Parathyroid adenoma (tissue), 2 donors: ENCODE measurements at regions not wholly inside any gene's neighbourhood (a gene's known extent, or its start where the extent isn't known, plus 50 kb on each side); places are given as distances from the start of the nearest gene placed in this dataset.
"Not testable (repeated sequence)": the region's sequence is repeated elsewhere in the genome, so short reads cannot be mapped to it uniquely, and the experiment has no call there.

Experiments used
- H2AFZ ChIP-seq: fragments of 300-600 bp; sonication (generic); one replicate; pipeline ENCODE4 v1.7.0; 2017; ENCODE audit warnings: antibody characterized with exemption, mild to moderate bottlenecking
- H3K27ac ChIP-seq: fragments of 300-600 bp; sonication (generic); one replicate; pipeline ENCODE4 v1.7.0; 2017
- H3K27me3 ChIP-seq: fragments of 300-600 bp; sonication (generic); one replicate; pipeline ENCODE4 v1.7.0; 2017; ENCODE audit warnings: low read length; ENCODE audit not compliant: control insufficient read depth, insufficient read depth
- H3K36me3 ChIP-seq: fragments of 300-600 bp; sonication (generic); one replicate; pipeline ENCODE4 v1.7.0; 2017; ENCODE audit warnings: low read length; ENCODE audit not compliant: control insufficient read depth, insufficient read depth
- H3K4me1 ChIP-seq: fragments of 300-600 bp; sonication (generic); one replicate; pipeline ENCODE4 v1.7.0; 2017; ENCODE audit warnings: control low read depth
- H3K4me2 ChIP-seq: fragments of 300-600 bp; sonication (generic); one replicate; pipeline ENCODE4 v1.7.0; 2017; ENCODE audit warnings: low read length
- H3K4me3 ChIP-seq: fragments of 300-600 bp; sonication (generic); one replicate; pipeline ENCODE4 v1.7.0; 2017; ENCODE audit warnings: low read depth, low read length
- H3K79me2 ChIP-seq: fragments of 300-600 bp; sonication (generic); one replicate; pipeline ENCODE4 v1.7.0; 2017; ENCODE audit warnings: control low read depth
- H3K9ac ChIP-seq: fragments of 300-600 bp; sonication (generic); one replicate; pipeline ENCODE4 v1.7.0; 2017; ENCODE audit warnings: mild to moderate bottlenecking
- H3K9me3 ChIP-seq: fragments of 300-600 bp; sonication (generic); one replicate; pipeline ENCODE4 v1.7.0; 2017; ENCODE audit warnings: low read length; ENCODE audit not compliant: control insufficient read depth
- TF ChIP-seq, protein P1 (sequence below): fragments of 300-600 bp; sonication (generic); IDR thresholded peaks from one replicate; pipeline ENCODE4 v1.7.0; 2017; ENCODE audit warnings: antibody characterized with exemption, mild to moderate bottlenecking
- donor health status: primary hyperparathyroidism.

DNA sequence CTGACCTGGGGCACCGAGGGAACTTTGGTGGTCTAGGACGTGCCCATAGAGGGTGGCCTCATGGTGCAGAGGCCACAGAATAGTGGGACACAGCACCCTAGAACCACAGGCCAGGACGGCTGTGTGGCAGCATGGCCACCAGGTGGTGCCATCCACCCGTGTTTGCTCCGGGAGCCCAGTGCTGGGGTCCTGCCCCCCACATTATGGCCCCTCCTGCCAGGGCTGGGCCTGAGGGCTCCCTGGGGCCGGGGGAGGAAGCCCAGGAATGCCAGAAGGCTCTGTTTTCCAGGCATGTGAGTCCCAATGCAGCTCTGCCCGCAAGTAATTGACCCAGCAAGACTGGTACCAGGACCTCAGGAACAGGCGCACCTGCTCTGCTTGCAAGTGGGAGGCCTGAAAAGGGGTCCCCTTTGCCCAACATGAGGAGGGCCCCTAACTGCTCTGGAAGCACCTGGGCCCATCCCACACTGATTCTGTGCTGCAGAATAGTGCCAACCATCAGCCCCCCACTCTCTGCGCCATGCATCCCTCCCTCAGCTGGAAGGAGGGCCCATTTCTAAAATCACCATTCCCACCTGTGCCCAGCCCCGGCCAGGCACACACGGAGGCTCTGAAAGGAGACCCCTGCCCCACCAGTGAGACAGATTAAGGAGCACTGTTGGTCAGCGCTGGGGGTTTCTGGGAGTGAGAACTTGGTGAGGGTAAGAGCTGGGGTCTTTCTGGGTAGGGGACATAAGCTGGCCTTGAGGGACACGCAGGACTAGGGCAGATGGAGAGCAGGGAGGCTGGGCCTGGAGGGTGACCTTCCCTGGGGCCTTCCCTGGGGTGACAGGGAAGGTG is 174.4 kb downstream of the TBC1D2B start:
- TF ChIP-seq, protein P1, sequence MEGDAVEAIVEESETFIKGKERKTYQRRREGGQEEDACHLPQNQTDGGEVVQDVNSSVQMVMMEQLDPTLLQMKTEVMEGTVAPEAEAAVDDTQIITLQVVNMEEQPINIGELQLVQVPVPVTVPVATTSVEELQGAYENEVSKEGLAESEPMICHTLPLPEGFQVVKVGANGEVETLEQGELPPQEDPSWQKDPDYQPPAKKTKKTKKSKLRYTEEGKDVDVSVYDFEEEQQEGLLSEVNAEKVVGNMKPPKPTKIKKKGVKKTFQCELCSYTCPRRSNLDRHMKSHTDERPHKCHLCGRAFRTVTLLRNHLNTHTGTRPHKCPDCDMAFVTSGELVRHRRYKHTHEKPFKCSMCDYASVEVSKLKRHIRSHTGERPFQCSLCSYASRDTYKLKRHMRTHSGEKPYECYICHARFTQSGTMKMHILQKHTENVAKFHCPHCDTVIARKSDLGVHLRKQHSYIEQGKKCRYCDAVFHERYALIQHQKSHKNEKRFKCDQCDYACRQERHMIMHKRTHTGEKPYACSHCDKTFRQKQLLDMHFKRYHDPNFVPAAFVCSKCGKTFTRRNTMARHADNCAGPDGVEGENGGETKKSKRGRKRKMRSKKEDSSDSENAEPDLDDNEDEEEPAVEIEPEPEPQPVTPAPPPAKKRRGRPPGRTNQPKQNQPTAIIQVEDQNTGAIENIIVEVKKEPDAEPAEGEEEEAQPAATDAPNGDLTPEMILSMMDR: peak; percentile 29
- H3K27me3 ChIP-seq, H3K4me3 ChIP-seq, H2AFZ ChIP-seq, H3K36me3 ChIP-seq, H3K4me1 ChIP-seq, H3K9ac ChIP-seq, H3K4me2 ChIP-seq, H3K79me2 ChIP-seq, H3K9me3 ChIP-seq, H3K27ac ChIP-seq: not testable (repeated sequence)

DNA sequence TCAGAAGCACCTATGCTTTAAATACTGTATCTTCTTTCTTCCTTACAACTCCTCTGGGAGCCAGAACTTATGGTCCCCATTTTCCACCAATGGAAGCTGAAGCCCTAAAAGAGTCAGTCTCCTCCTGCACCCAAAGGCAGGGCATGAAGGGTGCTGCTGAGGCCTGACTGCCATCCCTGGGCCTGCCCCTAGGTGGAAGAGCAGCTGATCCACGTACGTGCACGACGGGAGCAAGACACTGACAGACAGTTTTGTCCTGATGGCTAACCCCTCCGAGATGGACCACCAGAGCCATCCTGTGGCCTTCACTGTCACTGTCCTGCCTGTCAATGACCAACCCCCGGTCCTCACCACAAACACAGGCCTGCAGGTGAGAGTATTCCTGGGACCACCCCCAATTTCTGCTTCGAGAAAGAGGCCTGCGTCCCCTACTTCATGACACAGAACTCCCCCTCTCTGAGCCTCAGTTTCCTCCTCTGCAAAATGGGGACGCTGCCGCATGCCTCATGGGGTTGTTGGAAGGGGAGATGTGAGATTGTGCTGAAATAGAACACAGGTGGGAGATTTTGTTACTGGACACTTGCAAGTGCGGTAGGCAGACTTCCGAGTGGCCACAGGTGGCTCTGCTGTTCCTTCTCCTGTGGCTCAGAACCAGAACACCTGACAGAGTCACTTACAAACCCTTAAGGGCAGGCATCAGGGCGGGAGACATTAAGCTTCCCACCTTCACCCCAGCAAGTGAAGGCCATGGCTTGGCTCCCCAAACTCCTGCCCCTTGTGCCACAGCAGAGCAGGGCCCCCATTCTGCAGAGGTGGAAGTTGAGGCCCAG is 175.4 kb downstream of the TBC1D2B start:
- Histone ChIP-seq H3K4me2 (no peak overlapping the region), H3K9me3 (no peaks in the 10 kb centered on the region), H3K36me3 (no peaks in the 10 kb centered on the region), H3K4me1 (no peaks in the 10 kb centered on the region), H3K27ac (no peak overlapping the region), H3K9ac (no peak overlapping the region), H2AFZ (no peak overlapping the region), H3K4me3 (no peak overlapping the region), H3K79me2 (no peaks in the 10 kb centered on the region), H3K27me3 (no peaks in the 10 kb centered on the region)
- TF ChIP-seq, protein P1: no peak

DNA sequence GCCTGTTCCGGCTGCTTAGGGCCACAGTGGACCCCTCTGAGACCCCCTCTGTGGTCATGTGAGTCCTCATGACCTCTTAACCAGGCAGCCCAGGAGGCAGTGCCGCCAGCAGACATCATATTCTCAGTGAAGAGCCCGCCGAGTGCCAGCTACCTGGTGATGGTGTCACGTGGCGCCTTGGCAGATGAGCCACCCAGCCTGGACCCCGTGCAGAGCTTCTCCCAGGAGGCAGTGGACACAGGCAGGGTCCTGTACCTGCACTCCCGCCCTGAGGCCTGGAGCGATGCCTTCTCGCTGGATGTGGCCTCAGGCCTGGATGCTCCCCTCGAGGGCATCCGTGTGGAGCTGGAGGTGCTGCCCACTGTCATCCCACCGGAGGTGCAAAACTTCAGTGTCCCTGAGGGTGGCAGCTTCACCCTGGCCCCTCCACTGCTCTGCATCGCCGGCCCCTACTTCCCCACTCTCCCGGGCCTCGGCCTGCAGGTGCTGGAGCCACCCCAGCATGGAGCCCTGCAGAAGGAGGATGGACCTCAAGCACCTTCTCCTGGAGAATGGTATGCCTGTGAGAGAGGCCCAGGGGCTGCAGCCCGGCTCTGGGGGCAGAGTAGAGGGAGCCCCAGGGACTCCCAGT is 176.1 kb downstream of the TBC1D2B start:
- H3K79me2 ChIP-seq: no peaks in the 10 kb centered on the region
- H3K27ac ChIP-seq: no peak overlapping the region
- TF ChIP-seq, protein P1: no peak
- no peaks in the 10 kb centered on the region for H3K9me3 ChIP-seq
- H3K4me3 ChIP-seq: no peak overlapping the region
- no peak overlapping the region for H3K9ac ChIP-seq
- no peaks in the 10 kb centered on the region for H3K27me3 ChIP-seq
- H3K36me3 ChIP-seq: no peaks in the 10 kb centered on the region
- no peak overlapping the region for H2AFZ ChIP-seq
- H3K4me1 ChIP-seq: no peaks in the 10 kb centered on the region
- H3K4me2 ChIP-seq: no peak overlapping the region

DNA sequence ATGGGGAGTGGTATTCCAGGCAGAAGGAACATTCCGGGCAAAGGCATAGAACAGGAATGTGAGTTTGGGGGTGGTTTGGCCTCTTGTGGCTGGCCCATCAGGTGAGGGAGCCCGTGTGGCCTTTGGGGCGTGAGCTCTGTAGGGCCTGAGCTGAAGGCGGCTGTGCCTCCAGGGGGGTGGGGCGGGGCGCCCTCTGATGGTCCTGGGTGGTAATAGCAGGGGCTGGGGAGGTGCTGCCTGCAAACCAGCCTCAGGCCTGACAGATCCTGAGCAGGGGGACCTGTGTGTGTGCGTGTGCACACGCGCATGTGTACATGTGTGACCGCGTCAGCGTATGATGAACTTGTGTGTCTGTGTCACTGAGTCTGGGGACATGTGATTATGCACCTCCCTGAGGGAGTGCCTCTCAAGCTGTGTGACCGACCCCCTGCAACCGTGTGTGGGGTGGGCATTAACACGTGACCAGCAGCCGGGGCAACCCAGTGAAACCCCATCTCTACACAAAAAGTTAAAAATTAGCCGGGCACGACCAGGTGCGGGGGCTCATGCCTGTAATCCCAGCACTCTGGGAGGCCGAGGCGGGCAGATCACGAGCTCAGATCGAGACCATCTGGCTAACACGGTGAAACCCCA is 177.1 kb downstream of the TBC1D2B start:
- not testable (repeated sequence) for H3K27me3 ChIP-seq, H3K9ac ChIP-seq, H3K79me2 ChIP-seq, H3K9me3 ChIP-seq, H3K4me1 ChIP-seq, H3K36me3 ChIP-seq, H3K4me3 ChIP-seq, H3K27ac ChIP-seq, H2AFZ ChIP-seq, H3K4me2 ChIP-seq

DNA sequence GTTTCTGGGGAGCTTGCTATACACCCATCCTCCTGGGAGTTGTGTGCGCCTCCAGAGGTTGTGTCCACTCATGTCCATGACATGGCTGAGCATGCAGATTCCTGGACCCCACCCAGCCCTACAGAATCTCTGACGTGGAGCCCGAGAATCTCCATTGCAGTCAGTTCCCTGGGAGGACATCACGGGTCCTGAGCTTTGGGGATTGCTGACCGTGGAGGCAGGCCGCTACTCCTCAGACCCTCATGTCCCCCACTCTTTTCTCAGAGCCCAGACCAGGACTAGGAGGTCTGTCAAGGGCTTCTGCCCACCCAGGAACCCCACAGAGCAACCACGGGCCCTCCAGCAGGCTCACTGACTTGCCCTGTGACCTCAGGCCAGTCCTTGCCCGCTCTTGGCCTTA is 177.7 kb downstream of the TBC1D2B start:
- H3K27ac ChIP-seq, H3K27me3 ChIP-seq, H3K9ac ChIP-seq, H3K4me1 ChIP-seq, H2AFZ ChIP-seq, H3K9me3 ChIP-seq, H3K36me3 ChIP-seq, H3K4me3 ChIP-seq, H3K79me2 ChIP-seq, H3K4me2 ChIP-seq: not testable (repeated sequence)
